Lower lobe of right lung (tissue), 2 donors: ENCODE measurements at regions not wholly inside any gene's neighbourhood (a gene's known extent, or its start where the extent isn't known, plus 50 kb on each side); places are given as distances from the start of the nearest gene placed in this dataset.

Source experiments
- ATAC-seq, 2 donors: fragments of 200-7000 bp; cut with Tn5 transposase; one replicate each; pipeline ENCODE4 v1.9.1; 2020 to 2022; ENCODE audit warnings: mild to moderate bottlenecking in 2 of 2, moderate library complexity in 2 of 2
- DNase-seq: peaks from one replicate; pipeline ENCODE4 v3.0.0-alpha.2; 2020
- H3K27ac ChIP-seq: fragments of 200-600 bp; one replicate; pipeline ENCODE4 v1.8.0; 2022
- H3K27me3 ChIP-seq: fragments of 200-600 bp; one replicate; pipeline ENCODE4 v1.8.0; 2022; ENCODE audit warnings: low read depth
- H3K36me3 ChIP-seq: fragments of 200-600 bp; one replicate; pipeline ENCODE4 v1.8.0; 2022; ENCODE audit warnings: mild to moderate bottlenecking
- H3K4me1 ChIP-seq: fragments of 200-600 bp; one replicate; pipeline ENCODE4 v1.8.0; 2022
- H3K4me3 ChIP-seq: fragments of 200-600 bp; one replicate; pipeline ENCODE4 v1.8.0; 2022; ENCODE audit warnings: mild to moderate bottlenecking
- H3K9me3 ChIP-seq: fragments of 200-600 bp; one replicate; pipeline ENCODE4 v1.8.0; 2022
- intact Hi-C: fragments of 100-400 bp; cut with DNase I; formaldehyde crosslinking; loops from one replicate; pipeline ENCODE4 v1.11.0; 2022
- TF ChIP-seq, protein P1 (sequence below): fragments of 200-600 bp; IDR thresholded peaks from one replicate; pipeline ENCODE4 v1.8.0; 2022; ENCODE audit warnings: antibody characterized with exemption, mild to moderate bottlenecking
- donor health status: DM: no; HTN: yes; CAD: no; lungs with severe emphysema.

DNA sequence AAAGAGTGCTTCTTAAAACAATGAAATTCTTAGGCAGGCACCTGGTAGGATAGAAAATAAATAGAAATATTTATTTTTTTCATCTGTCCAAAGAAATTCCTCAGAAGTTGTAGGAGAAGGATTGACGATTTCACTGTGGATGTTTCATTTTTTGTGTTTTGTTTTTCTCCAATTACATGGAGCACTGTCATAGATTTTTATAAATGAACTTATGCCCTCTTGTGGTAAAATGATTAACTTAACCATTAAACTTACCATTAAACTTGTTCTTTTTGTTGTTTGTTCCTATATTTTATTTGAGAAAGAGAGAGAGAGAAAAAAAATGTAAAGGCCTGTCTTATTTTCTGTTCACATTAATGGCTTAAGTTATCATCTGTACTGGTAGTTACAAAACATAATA is 339.2 kb downstream of the PRR16 start:
- no peak for DNase-seq
- TF ChIP-seq, protein P1, sequence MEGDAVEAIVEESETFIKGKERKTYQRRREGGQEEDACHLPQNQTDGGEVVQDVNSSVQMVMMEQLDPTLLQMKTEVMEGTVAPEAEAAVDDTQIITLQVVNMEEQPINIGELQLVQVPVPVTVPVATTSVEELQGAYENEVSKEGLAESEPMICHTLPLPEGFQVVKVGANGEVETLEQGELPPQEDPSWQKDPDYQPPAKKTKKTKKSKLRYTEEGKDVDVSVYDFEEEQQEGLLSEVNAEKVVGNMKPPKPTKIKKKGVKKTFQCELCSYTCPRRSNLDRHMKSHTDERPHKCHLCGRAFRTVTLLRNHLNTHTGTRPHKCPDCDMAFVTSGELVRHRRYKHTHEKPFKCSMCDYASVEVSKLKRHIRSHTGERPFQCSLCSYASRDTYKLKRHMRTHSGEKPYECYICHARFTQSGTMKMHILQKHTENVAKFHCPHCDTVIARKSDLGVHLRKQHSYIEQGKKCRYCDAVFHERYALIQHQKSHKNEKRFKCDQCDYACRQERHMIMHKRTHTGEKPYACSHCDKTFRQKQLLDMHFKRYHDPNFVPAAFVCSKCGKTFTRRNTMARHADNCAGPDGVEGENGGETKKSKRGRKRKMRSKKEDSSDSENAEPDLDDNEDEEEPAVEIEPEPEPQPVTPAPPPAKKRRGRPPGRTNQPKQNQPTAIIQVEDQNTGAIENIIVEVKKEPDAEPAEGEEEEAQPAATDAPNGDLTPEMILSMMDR, result peak; percentile 13
- no peak for ATAC-seq
- Histone ChIP-seq H3K9me3 (no peaks in the 10 kb centered on the region), H3K4me1 (no peaks in the 10 kb centered on the region), H3K27me3 (no peaks in the 10 kb centered on the region), H3K27ac (no peak overlapping the region), H3K36me3 (no peaks in the 10 kb centered on the region), H3K4me3 (no peak overlapping the region)
- intact Hi-C loops, result no loop called here

DNA sequence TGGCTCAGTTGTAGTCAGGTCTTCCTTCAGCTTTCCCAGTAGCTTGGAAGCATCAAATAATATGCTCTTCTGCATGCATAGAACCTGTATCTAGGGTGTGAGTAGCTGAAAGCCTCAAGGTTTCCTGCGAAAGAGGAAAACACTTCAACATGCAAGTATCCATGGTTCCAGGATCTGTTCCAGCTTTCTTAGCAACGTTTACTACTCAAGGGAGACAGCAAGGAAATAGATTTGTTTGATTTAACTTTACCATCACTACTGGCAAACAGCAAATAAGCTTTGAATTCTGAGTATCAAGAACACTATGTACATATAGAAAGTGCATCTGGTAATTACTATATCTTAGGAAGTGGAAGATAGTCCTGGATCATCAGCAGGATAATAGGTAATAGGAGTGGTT is 341.0 kb downstream of the PRR16 start:
- ATAC-seq, result no peak
- intact Hi-C loops, result no loop called here
- H3K36me3 ChIP-seq, result no peaks in the 10 kb centered on the region

DNA sequence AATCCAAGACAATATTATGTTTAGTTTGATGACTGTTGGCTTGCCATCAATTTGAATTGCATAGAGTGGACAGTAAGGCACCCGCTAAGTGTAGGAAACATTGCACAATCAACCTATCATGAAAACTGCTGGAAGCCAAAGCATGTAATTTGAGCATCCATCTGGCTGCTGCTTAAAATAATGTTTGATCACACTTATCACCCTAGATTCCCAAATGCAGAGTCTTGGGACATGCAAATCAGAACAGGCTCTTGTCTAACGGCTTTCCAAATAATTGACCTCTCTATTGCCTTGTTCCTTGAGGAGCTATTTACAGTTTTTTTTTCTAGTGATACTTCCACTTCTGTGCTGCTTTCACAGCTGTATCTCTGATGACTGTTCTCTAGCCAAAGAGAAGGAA is 342.1 kb downstream of the PRR16 start:
- DNase-seq (no peak), ATAC-seq (no peak)
- Histone ChIP-seq H3K36me3 (no peaks in the 10 kb centered on the region), H3K9me3 (no peaks in the 10 kb centered on the region), H3K27me3 (no peaks in the 10 kb centered on the region), H3K4me1 (no peaks in the 10 kb centered on the region), H3K27ac (no peak overlapping the region), H3K4me3 (no peak overlapping the region)
- TF ChIP-seq, protein P1, result no peak
- intact Hi-C loops, result no loop called here

More for the DNA sequence above, 341.0 kb downstream of the PRR16 start:
- Histone ChIP-seq H3K4me3 (no peak overlapping the region), H3K9me3 (no peaks in the 10 kb centered on the region), H3K4me1 (no peaks in the 10 kb centered on the region), H3K27ac (no peak overlapping the region), H3K27me3 (no peaks in the 10 kb centered on the region)
- no peak for DNase-seq
- TF ChIP-seq, protein P1, result no peak

DNA sequence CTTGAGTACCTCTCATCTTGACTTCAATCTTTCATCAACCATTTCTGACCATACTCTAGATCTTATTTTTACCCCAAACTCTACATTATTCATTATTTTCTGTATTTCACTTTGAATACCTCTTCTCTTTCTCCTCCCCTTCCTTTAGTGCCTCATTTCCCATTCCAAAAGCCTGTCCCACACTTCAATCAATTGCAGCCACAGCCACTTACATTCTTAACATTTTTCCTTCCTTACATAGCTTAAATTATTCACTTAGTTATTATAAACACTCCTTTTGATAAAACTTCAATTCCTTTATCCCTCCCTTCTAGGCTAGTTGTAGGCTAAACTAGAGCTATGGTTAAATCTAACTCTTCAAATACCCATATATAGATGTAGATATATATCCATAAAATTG is 344.0 kb downstream of the PRR16 start:
- no peak overlapping the region for H3K4me3 ChIP-seq
- intact Hi-C loops, result no loop called here
- H3K27ac ChIP-seq, result no peak overlapping the region
- TF ChIP-seq, protein P1, result no peak
- H3K27me3 ChIP-seq, result no peaks in the 10 kb centered on the region
- H3K36me3 ChIP-seq, result no peaks in the 10 kb centered on the region
- ATAC-seq (no peak), DNase-seq (no peak)
- H3K4me1 ChIP-seq, result no peaks in the 10 kb centered on the region
- no peaks in the 10 kb centered on the region for H3K9me3 ChIP-seq

DNA sequence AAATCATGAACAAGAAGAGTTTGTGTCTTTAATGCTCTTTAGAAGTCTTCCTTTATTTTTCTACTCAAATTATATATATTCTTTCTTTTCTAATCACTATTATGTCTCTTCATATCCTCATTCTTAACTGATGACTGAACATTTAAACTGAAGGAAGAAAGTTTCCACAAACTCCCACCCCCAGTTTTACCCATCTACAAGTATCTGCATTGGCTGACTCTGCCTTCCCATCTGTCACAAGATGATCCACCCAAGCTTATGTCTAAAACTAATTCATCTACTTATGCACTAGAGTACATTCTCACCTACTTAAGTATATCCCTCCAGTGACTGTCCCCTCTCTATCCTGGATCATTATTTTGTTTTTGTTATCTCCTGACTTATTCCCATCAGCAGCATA is 344.5 kb downstream of the PRR16 start:
- H3K36me3 ChIP-seq, result no peaks in the 10 kb centered on the region
- ATAC-seq, result no peak
- H3K9me3 ChIP-seq, result no peaks in the 10 kb centered on the region
- H3K4me1 ChIP-seq, result no peaks in the 10 kb centered on the region
- no peaks in the 10 kb centered on the region for H3K27me3 ChIP-seq
- H3K27ac ChIP-seq, result no peak overlapping the region
- no peak for DNase-seq
- no peak overlapping the region for H3K4me3 ChIP-seq
- intact Hi-C loops, result no loop called here
- TF ChIP-seq, protein P1, result no peak

DNA sequence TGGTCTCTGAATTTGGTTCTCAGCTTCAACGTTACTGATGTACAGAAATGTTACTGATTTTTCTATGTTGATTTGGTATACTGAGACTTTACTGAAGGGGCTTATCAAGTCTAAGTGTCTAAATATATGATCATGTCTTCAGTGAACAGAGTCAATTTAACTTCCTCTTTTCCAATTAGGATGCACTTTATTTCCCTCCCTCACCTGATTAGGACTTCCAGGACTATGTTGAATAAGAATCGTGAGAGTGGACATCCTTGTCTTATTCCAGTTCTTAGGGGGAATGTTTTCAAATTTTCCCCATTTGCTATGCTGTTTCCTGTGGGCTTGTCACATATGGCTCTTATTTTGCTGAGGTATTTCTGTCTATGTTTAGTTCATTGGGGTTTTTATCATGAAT is 349.5 kb downstream of the PRR16 start:
- intact Hi-C loops, result no loop called here
- Histone ChIP-seq H3K36me3 (no peaks in the 10 kb centered on the region), H3K4me3 (no peak overlapping the region), H3K27ac (no peak overlapping the region), H3K4me1 (no peaks in the 10 kb centered on the region), H3K9me3 (no peaks in the 10 kb centered on the region), H3K27me3 (no peaks in the 10 kb centered on the region)
- no peak for DNase-seq
- ATAC-seq, result no peak
- TF ChIP-seq, protein P1, result no peak
